Osteoblast (primary cell): ENCODE measurements at regions not wholly inside any gene's neighbourhood (a gene's known extent, or its start where the extent isn't known, plus 50 kb on each side); places are given as distances from the start of the nearest gene placed in this dataset.

ENCODE experiments used
- DNase-seq: peaks from one replicate; pipeline ENCODE4 v3.0.0; 2011; ENCODE audit warnings: low spot score, mixed read lengths; ENCODE audit not compliant: insufficient read length; ENCODE audit errors: missing footprints
- H2AFZ ChIP-seq: 2 replicates; pipeline ENCODE4 v1.6.0; 2011; ENCODE audit warnings: mild to moderate bottlenecking, low read length
- H3K27ac ChIP-seq: 2 replicates; pipeline ENCODE4 v1.5.1; 2011; ENCODE audit warnings: mild to moderate bottlenecking, low read depth, low read length, moderate library complexity
- H3K27me3 ChIP-seq: 2 replicates; pipeline ENCODE4 v1.6.0; 2012; ENCODE audit warnings: mild to moderate bottlenecking, control low read depth, inconsistent platforms, low read length, moderate library complexity; ENCODE audit not compliant: insufficient read depth
- H3K36me3 ChIP-seq: 2 replicates; pipeline ENCODE4 v1.5.1; 2011; ENCODE audit warnings: mild to moderate bottlenecking, low read length, control low read depth, moderate library complexity; ENCODE audit not compliant: insufficient read depth
- H3K4me1 ChIP-seq: 2 replicates; pipeline ENCODE4 v1.5.1; 2011; ENCODE audit warnings: mild to moderate bottlenecking, low read length, control low read depth, moderate library complexity; ENCODE audit not compliant: insufficient read depth
- H3K4me2 ChIP-seq: 2 replicates; pipeline ENCODE4 v1.6.0; 2011; ENCODE audit warnings: mild to moderate bottlenecking, low read length; ENCODE audit not compliant: insufficient read depth
- H3K4me3 ChIP-seq: fragments of 200-600 bp; sonication (generic); 3 replicates; pipeline ENCODE4 v1.5.1; 2012; ENCODE audit warnings: mild to moderate bottlenecking, low read length, inconsistent platforms; ENCODE audit not compliant: insufficient read depth
- H3K79me2 ChIP-seq: 2 replicates; pipeline ENCODE4 v1.6.0; 2012; ENCODE audit warnings: mild to moderate bottlenecking, low read length, control low read depth, inconsistent platforms; ENCODE audit not compliant: insufficient read depth
- H3K9me3 ChIP-seq: 2 replicates; pipeline ENCODE4 v1.5.1; 2011; ENCODE audit warnings: low read depth, low read length, control low read depth
- H4K20me1 ChIP-seq: 2 replicates; pipeline ENCODE4 v1.6.0; 2012; ENCODE audit warnings: mild to moderate bottlenecking, low read length, control low read depth; ENCODE audit not compliant: insufficient read depth
- TF ChIP-seq, protein P1 (sequence below): IDR thresholded peaks from 2 replicates; pipeline ENCODE4 v1.5.1; 2011; ENCODE audit warnings: mild to moderate bottlenecking, low read depth, low read length, moderate library complexity; ENCODE audit errors: extremely low read depth

DNA sequence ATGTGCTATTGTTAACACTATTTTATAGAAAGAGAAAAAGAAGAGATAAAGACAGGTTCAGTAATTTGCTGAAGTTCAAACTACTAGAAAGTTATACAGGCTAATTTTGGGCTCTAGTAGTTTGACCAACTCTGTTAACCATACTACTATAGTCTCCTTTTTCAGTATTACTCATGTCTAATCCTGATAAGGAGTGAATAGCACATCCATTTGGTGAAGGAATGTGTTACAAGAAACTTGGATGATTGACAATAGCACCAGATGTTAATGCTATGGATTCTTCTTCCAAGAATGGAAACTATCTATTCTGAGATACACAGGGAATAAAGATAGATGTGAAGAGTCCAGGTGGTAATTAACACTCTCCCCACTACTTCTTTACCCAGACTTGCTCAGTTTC, 677.3 kb downstream of the PRELID2 start:
- H3K27ac ChIP-seq, result no peak overlapping the region

DNA sequence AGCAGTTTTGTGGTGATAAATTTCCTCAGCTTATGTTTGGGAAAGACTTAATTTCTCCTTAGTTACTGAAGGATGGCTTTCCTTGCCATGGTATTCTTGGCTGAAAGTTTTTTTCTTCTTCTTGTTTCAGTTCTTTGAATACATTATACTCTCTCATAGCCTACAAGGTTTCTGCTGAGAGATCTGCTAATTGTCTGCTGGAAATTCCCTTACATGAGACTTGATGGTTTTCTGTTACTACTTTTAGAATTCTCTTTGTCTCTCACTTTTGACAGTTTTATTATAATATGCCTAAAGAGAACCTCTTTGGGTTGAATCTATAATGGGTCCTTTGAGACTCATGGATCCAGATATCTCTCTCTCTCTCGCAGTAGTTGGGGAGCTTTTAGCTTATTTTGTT, 693.6 kb downstream of the PRELID2 start:
- Histone ChIP-seq H3K79me2 (no peaks in the 10 kb centered on the region), H3K4me1 (no peaks in the 10 kb centered on the region), H4K20me1 (no peaks in the 10 kb centered on the region), H2AFZ (no peak overlapping the region), H3K4me2 (no peak overlapping the region), H3K27me3 (no peaks in the 10 kb centered on the region), H3K9me3 (no peaks in the 10 kb centered on the region), H3K4me3 (no peak overlapping the region), H3K27ac (no peak overlapping the region), H3K36me3 (no peaks in the 10 kb centered on the region)
- DNase-seq, result no peak
- TF ChIP-seq, protein P1, sequence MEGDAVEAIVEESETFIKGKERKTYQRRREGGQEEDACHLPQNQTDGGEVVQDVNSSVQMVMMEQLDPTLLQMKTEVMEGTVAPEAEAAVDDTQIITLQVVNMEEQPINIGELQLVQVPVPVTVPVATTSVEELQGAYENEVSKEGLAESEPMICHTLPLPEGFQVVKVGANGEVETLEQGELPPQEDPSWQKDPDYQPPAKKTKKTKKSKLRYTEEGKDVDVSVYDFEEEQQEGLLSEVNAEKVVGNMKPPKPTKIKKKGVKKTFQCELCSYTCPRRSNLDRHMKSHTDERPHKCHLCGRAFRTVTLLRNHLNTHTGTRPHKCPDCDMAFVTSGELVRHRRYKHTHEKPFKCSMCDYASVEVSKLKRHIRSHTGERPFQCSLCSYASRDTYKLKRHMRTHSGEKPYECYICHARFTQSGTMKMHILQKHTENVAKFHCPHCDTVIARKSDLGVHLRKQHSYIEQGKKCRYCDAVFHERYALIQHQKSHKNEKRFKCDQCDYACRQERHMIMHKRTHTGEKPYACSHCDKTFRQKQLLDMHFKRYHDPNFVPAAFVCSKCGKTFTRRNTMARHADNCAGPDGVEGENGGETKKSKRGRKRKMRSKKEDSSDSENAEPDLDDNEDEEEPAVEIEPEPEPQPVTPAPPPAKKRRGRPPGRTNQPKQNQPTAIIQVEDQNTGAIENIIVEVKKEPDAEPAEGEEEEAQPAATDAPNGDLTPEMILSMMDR, result no peak

More for the DNA sequence above, 677.3 kb downstream of the PRELID2 start:
- Histone ChIP-seq H3K4me2 (no peak overlapping the region), H3K27me3 (no peaks in the 10 kb centered on the region), H4K20me1 (no peaks in the 10 kb centered on the region), H3K36me3 (no peaks in the 10 kb centered on the region), H3K4me1 (peaks cover 2% of the 10 kb centered on the region), H3K9me3 (no peaks in the 10 kb centered on the region), H3K4me3 (no peak overlapping the region), H2AFZ (no peak overlapping the region), H3K79me2 (no peaks in the 10 kb centered on the region)
- TF ChIP-seq, protein P1, result no peak
- no peak for DNase-seq

DNA sequence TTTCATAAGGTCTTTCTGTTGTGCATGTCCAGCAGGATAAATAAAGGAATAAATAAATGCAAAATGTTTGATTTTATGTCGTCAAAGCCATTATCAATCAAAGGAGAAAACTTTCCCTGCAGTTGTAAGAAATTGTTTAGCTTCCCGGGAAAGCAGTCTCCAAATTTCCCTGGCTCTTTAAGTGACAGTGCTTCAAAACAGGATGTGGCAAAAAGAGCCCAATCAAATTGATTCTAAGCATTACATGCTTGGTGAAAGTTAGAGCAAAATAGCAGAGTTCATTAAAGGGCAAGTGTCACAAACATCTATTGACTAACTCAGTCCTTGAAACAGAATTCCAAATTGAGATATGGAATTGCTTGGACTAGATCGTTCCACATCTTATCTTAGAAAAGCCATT, 704.1 kb downstream of the PRELID2 start:
- DNase-seq, result peak; percentile 62

DNA sequence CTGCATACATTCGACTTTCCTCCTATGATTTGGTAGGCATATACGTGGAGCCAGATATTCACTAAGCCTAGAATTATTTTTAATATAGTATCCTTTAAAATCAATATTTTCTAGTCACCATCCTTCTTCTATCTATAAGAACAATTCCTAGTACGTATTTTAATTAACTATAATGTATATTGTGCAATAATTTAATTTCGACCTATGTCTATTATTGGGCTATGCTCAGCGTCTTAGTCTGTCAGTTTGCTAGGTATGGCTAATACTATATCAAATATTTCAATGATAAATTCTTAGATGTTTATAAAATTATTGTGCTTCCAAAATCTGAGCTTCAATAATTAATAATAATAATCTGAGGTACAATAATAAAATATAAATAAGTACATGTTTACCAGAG, 705.3 kb downstream of the PRELID2 start:
- DNase-seq, result no peak
- no peaks in the 10 kb centered on the region for H3K79me2 ChIP-seq
- TF ChIP-seq, protein P1, result no peak
- no peak overlapping the region for H3K4me2 ChIP-seq
- H3K4me1 ChIP-seq, result peaks cover 4% of the 10 kb centered on the region
- no peak overlapping the region for H2AFZ ChIP-seq
- no peaks in the 10 kb centered on the region for H3K36me3 ChIP-seq
- no peaks in the 10 kb centered on the region for H3K27me3 ChIP-seq
- H4K20me1 ChIP-seq, result no peaks in the 10 kb centered on the region
- H3K27ac ChIP-seq, result no peak overlapping the region
- no peak overlapping the region for H3K4me3 ChIP-seq
- no peaks in the 10 kb centered on the region for H3K9me3 ChIP-seq

More for the DNA sequence above, 704.1 kb downstream of the PRELID2 start:
- Histone ChIP-seq H3K9me3 (no peaks in the 10 kb centered on the region), H3K27ac (no peak overlapping the region), H3K36me3 (no peaks in the 10 kb centered on the region), H3K4me1 (peaks cover 4% of the 10 kb centered on the region), H3K4me2 (peak overlapping the region; percentile 35), H3K4me3 (peak overlapping the region; percentile 2), H4K20me1 (no peaks in the 10 kb centered on the region), H2AFZ (peak overlapping the region; percentile 59), H3K79me2 (no peaks in the 10 kb centered on the region), H3K27me3 (no peaks in the 10 kb centered on the region)
- TF ChIP-seq, protein P1, result no peak
